Thyroid gland (tissue), 4 donors: ENCODE measurements at regions not wholly inside any gene's neighbourhood (a gene's known extent, or its start where the extent isn't known, plus 50 kb on each side); places are given as distances from the start of the nearest gene placed in this dataset.

Source experiments
- CTCF ChIP-seq, 6 experiments: fragments of 200-600 bp in 3 of 6; fragments of 450-650 bp in 3 of 6; sonication (generic) in 3 of 6; IDR thresholded peaks; one replicate each; pipeline ENCODE4 v1.5.1; 2016 to 2019; ENCODE audit warnings: antibody characterized with exemption in 6 of 6, mild to moderate bottlenecking in 2 of 6, inconsistent platforms in 1 of 6, moderate library complexity in 1 of 6
- POLR2A ChIP-seq, 2 donors: fragments of 450-650 bp; IDR thresholded peaks; one replicate each; pipeline ENCODE4 v1.6.1; 2017; ENCODE audit warnings: antibody characterized with exemption in 2 of 2, mild to moderate bottlenecking in 2 of 2, moderate library complexity in 1 of 2

- TF ChIP-seq CTCF (IDR thresholded peaks at IDR 0.05) (no peak), POLR2A (IDR thresholded peaks at IDR 0.05) (no peak)
These were observed 170.0 kb upstream of the PHF14 start for GRCh38 chr7:10803720-10804119.
